Endothelial cell (in vitro differentiated cells): ENCODE measurements at regions not wholly inside any gene's neighbourhood (a gene's known extent, or its start where the extent isn't known, plus 50 kb on each side); places are given as distances from the start of the nearest gene placed in this dataset.
"Not testable (repeated sequence)": the region's sequence is repeated elsewhere in the genome, so short reads cannot be mapped to it uniquely, and the experiment has no call there.

Experiments
- DNase-seq: peaks from one replicate; pipeline ENCODE4 v3.0.0; 2021; ENCODE audit warnings: low spot score
- H3K27ac Mint-ChIP-seq: one replicate; pipeline ENCODE4 v1.8.0; 2021; ENCODE audit warnings: mixed read lengths, inconsistent platforms; ENCODE audit not compliant: unreplicated experiment
- H3K27me3 Mint-ChIP-seq: one replicate; pipeline ENCODE4 v1.8.0; 2021; ENCODE audit warnings: mild to moderate bottlenecking, moderate library complexity, mixed read lengths, inconsistent platforms; ENCODE audit not compliant: unreplicated experiment
- H3K36me3 Mint-ChIP-seq: one replicate; pipeline ENCODE4 v1.8.0; 2021; ENCODE audit warnings: mild to moderate bottlenecking, low read depth, mixed read lengths, inconsistent platforms; ENCODE audit not compliant: unreplicated experiment
- H3K4me1 Mint-ChIP-seq: one replicate; pipeline ENCODE4 v1.8.0; 2021; ENCODE audit warnings: mild to moderate bottlenecking, mixed read lengths, inconsistent platforms; ENCODE audit not compliant: unreplicated experiment
- H3K4me3 Mint-ChIP-seq: one replicate; pipeline ENCODE4 v1.8.0; 2021; ENCODE audit warnings: mild to moderate bottlenecking, mixed read lengths, inconsistent platforms; ENCODE audit not compliant: unreplicated experiment
- H3K9me3 Mint-ChIP-seq: one replicate; pipeline ENCODE4 v1.8.0; 2021; ENCODE audit warnings: mixed read lengths, inconsistent platforms; ENCODE audit not compliant: unreplicated experiment
- CTCF ChIP-seq: fragments of 200-600 bp; sonication (generic); IDR thresholded peaks from one replicate; pipeline ENCODE4 v1.5.0; 2021; ENCODE audit warnings: antibody characterized with exemption; ENCODE audit not compliant: unreplicated experiment

- Mint-ChIP-seq H3K9me3 (no peaks in the 10 kb centered on the region), H3K27ac (no peak overlapping the region), H3K4me3 (no peak overlapping the region), H3K4me1 (no peaks in the 10 kb centered on the region), H3K27me3 (no peaks in the 10 kb centered on the region), H3K36me3 (no peaks in the 10 kb centered on the region)
- DNase-seq = no peak
- no peak for TF ChIP-seq CTCF
Measured at GRCh38 chrX:125475482-125475881, 155.8 kb downstream of the TEX13C start.

- no peaks in the 10 kb centered on the region for H3K27me3 Mint-ChIP-seq
- H3K27ac Mint-ChIP-seq = peak overlapping the region; percentile 77
- peaks cover 3% of the 10 kb centered on the region for H3K4me1 Mint-ChIP-seq
- no peak for TF ChIP-seq CTCF
- no peak overlapping the region for H3K4me3 Mint-ChIP-seq
- H3K9me3 Mint-ChIP-seq = no peaks in the 10 kb centered on the region
- no peak for DNase-seq
- H3K36me3 Mint-ChIP-seq = no peaks in the 10 kb centered on the region
Measured at GRCh38 chrX:125492439-125492838, 172.8 kb downstream of the TEX13C start.

- not testable (repeated sequence) for H3K4me3 Mint-ChIP-seq, DNase-seq, H3K27me3 Mint-ChIP-seq, H3K4me1 Mint-ChIP-seq, H3K36me3 Mint-ChIP-seq, H3K9me3 Mint-ChIP-seq
- peak overlapping the region; percentile 77 for H3K27ac Mint-ChIP-seq
Measured at GRCh38 chrX:125493004-125493403, 173.3 kb downstream of the TEX13C start.

- TF ChIP-seq CTCF = no peak
- no peak overlapping the region for H3K27ac Mint-ChIP-seq
- no peaks in the 10 kb centered on the region for H3K9me3 Mint-ChIP-seq
- no peaks in the 10 kb centered on the region for H3K36me3 Mint-ChIP-seq
- H3K27me3 Mint-ChIP-seq = no peaks in the 10 kb centered on the region
- DNase-seq = no peak
- peaks cover 3% of the 10 kb centered on the region for H3K4me1 Mint-ChIP-seq
- no peak overlapping the region for H3K4me3 Mint-ChIP-seq
Measured at GRCh38 chrX:125497667-125498066, 178.0 kb downstream of the TEX13C start.

- DNase-seq = no peak
- H3K4me1 Mint-ChIP-seq = no peaks in the 10 kb centered on the region
- TF ChIP-seq CTCF = no peak
- no peak overlapping the region for H3K27ac Mint-ChIP-seq
- H3K27me3 Mint-ChIP-seq = no peaks in the 10 kb centered on the region
- H3K4me3 Mint-ChIP-seq = no peak overlapping the region
- no peaks in the 10 kb centered on the region for H3K36me3 Mint-ChIP-seq
- H3K9me3 Mint-ChIP-seq = no peaks in the 10 kb centered on the region
Measured at GRCh38 chrX:125503769-125504168, 184.1 kb downstream of the TEX13C start.

- Mint-ChIP-seq H3K27me3 (no peaks in the 10 kb centered on the region), H3K4me3 (no peak overlapping the region), H3K36me3 (no peaks in the 10 kb centered on the region), H3K4me1 (no peaks in the 10 kb centered on the region), H3K27ac (no peak overlapping the region), H3K9me3 (no peaks in the 10 kb centered on the region)
- TF ChIP-seq CTCF = no peak
- no peak for DNase-seq
Measured at GRCh38 chrX:125505207-125505606, 185.5 kb downstream of the TEX13C start.
